AG04450 (cell line): ENCODE measurements at regions not wholly inside any gene's neighbourhood (a gene's known extent, or its start where the extent isn't known, plus 50 kb on each side); places are given as distances from the start of the nearest gene placed in this dataset.

Experiments
- CTCF ChIA-PET: fragments of 300-600, 350-600 bp; formaldehyde crosslinking; extraction: SDS; loops from one replicate; lab custom pipeline; 2022; ENCODE audit warnings: antibody characterized with exemption, inconsistent platforms; lab: Charles Lee
- POLR2A ChIA-PET: fragments of 350-600 bp; formaldehyde crosslinking; extraction: SDS; loops from one replicate; lab custom pipeline; 2021; ENCODE audit warnings: antibody characterized with exemption, inconsistent platforms; lab: Yijun Ruan, JAX
- DNase-seq: peaks from one replicate; pipeline ENCODE4 v3.0.0-alpha.2; 2011; ENCODE audit warnings: low read depth, low spot score
- H3K27ac ChIP-seq: one replicate; pipeline ENCODE4 v1.5.1; 2012; ENCODE audit warnings: low read depth, low read length, control low read depth
- H3K27me3 ChIP-seq: one replicate; pipeline ENCODE4 v1.6.0; 2012; ENCODE audit warnings: low read length; ENCODE audit not compliant: control insufficient read depth, insufficient read depth
- H3K4me3 ChIP-seq: 2 replicates; pipeline ENCODE4 v1.5.1; 2011; ENCODE audit warnings: mild to moderate bottlenecking, low read depth, low read length, control low read depth
- H3K9me3 ChIP-seq: 2 replicates; pipeline ENCODE4 v1.5.1; 2012; ENCODE audit warnings: low read length; ENCODE audit not compliant: control insufficient read depth, insufficient read depth
- CTCF ChIP-seq: IDR thresholded peaks from 2 replicates; pipeline ENCODE4 v1.5.1; 2011; ENCODE audit warnings: low read depth, low read length, control low read depth, inconsistent platforms

- no peak overlapping the region for H3K4me3 ChIP-seq
- H3K27me3 ChIP-seq, result no peaks in the 10 kb centered on the region
- ChIA-PET CTCF (no interaction called here), POLR2A (no interaction called here)
- no peaks in the 10 kb centered on the region for H3K9me3 ChIP-seq
- DNase-seq, result no peak
- TF ChIP-seq CTCF, result no peak
- H3K27ac ChIP-seq, result no peak overlapping the region
Observed at GRCh38 chr1:208601561-208601960, 357.4 kb upstream of the PLXNA2 start.

GRCh38 chr1:208603721-208604120 is 359.5 kb upstream of the PLXNA2 start:
- no peak overlapping the region for H3K27ac ChIP-seq
- CTCF ChIA-PET, result no interaction called here
- H3K27me3 ChIP-seq, result no peaks in the 10 kb centered on the region
- no peak overlapping the region for H3K4me3 ChIP-seq
- POLR2A ChIA-PET, result no interaction called here
- DNase-seq, result no peak
- no peak for TF ChIP-seq CTCF
- no peaks in the 10 kb centered on the region for H3K9me3 ChIP-seq

- Histone ChIP-seq H3K27ac (no peak overlapping the region), H3K4me3 (no peak overlapping the region), H3K9me3 (no peaks in the 10 kb centered on the region), H3K27me3 (no peaks in the 10 kb centered on the region)
- ChIA-PET CTCF (no interaction called here), POLR2A (no interaction called here)
- TF ChIP-seq CTCF, result no peak
- no peak for DNase-seq
Observed at GRCh38 chr1:208604295-208604694, 360.1 kb upstream of the PLXNA2 start.

GRCh38 chr1:208606959-208607358 is 362.8 kb upstream of the PLXNA2 start:
- H3K9me3 ChIP-seq, result no peaks in the 10 kb centered on the region
- ChIA-PET CTCF (no interaction called here), POLR2A (no interaction called here)
- no peak overlapping the region for H3K27ac ChIP-seq
- no peak overlapping the region for H3K4me3 ChIP-seq
- no peaks in the 10 kb centered on the region for H3K27me3 ChIP-seq
- no peak for DNase-seq
- TF ChIP-seq CTCF, result no peak

GRCh38 chr1:208607616-208608015 is 363.4 kb upstream of the PLXNA2 start:
- TF ChIP-seq CTCF, result no peak
- Histone ChIP-seq H3K27me3 (no peaks in the 10 kb centered on the region), H3K27ac (no peak overlapping the region), H3K4me3 (no peak overlapping the region), H3K9me3 (no peaks in the 10 kb centered on the region)
- POLR2A ChIA-PET, result no interaction called here
- CTCF ChIA-PET, result no interaction called here
- DNase-seq, result no peak
